ENCODE measurements at regions not wholly inside any gene's neighbourhood (a gene's known extent, or its start where the extent isn't known, plus 50 kb on each side); places are given as distances from the start of the nearest gene placed in this dataset.
"Not testable (repeated sequence)": the region's sequence is repeated elsewhere in the genome, so short reads cannot be mapped to it uniquely, and the experiment has no call there.

DNA sequence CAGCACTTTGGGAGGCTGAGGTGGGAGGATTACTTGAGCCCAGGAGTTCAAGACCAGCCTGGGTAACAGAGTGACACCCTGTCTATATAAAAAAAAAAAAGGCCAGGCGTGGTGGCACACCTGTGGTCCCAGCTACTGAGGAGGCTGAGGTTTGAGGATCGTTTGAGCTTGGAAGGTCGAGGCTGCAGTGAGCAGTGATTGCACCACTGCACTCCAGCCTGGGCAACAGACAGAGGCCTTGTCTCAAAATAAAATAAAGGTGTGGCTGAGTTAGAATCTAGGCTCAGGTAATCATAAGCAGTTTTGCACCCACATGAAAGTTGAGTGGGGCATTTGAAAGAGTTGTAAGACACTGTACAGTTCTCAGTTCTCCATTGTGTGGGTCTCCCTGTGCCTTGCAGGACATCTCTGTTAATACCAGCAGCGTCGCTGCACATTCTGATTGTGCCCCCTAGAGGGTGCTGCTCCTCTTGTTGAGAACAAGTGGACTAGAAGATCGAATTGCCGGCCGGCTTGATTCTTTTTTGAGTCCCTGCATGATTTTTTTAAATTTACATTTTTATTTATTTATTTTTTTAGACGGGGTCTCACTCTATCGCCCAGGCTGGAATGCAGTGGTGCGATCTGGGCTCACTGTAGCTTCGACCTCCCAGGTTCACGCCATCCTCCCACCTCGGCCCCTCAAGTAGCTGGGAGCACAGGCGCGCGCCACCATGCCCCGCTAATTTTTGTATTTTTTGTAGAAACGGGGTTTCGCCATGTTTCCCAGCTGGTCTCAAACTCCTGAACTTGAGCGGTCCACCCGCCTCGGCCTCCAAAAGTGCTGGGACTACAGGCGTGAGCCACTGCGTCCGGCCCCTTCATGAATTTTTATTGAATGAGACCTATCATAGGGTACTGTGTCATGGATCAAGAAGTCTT is 73.6 kb upstream of the RBMX start:
- Histone ChIP-seq H3K27me3 (no peaks in the 10 kb centered on the region), H3K27ac (no peak overlapping the region), H3K36me3 (no peaks in the 10 kb centered on the region), H3K4me3 (no peak overlapping the region), H3K9me3 (no peaks in the 10 kb centered on the region), H3K4me1 (no peaks in the 10 kb centered on the region)
- TF ChIP-seq, protein P1, sequence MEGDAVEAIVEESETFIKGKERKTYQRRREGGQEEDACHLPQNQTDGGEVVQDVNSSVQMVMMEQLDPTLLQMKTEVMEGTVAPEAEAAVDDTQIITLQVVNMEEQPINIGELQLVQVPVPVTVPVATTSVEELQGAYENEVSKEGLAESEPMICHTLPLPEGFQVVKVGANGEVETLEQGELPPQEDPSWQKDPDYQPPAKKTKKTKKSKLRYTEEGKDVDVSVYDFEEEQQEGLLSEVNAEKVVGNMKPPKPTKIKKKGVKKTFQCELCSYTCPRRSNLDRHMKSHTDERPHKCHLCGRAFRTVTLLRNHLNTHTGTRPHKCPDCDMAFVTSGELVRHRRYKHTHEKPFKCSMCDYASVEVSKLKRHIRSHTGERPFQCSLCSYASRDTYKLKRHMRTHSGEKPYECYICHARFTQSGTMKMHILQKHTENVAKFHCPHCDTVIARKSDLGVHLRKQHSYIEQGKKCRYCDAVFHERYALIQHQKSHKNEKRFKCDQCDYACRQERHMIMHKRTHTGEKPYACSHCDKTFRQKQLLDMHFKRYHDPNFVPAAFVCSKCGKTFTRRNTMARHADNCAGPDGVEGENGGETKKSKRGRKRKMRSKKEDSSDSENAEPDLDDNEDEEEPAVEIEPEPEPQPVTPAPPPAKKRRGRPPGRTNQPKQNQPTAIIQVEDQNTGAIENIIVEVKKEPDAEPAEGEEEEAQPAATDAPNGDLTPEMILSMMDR (IDR thresholded peaks at IDR 0.05): peak in 1 of 2 experiments; percentile 42
- intact Hi-C loops (cut with DNase I; ENCODE audit: low total_unique reads): no loop called here
- DNase-seq: peak; percentile 65 to 68

DNA sequence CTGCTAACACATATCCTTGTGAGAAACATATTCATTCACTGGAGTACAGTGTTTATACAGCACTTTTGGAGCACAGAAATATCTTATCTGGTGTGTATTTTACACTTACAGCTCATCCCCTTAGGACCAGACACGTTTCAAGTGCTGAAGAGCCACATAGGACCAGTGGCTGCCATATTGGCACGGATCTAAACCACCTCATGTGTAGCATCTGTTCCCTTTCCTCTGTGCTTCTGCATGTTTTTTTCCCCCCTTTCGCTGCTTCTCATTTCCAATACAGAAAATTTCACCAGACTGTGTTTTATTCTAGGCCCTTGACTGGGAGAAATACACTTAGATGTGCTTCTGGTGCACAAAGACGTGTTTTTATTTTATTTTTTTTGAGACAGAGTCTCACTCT is 69.7 kb upstream of the RBMX start:
- no peaks in the 10 kb centered on the region for H3K36me3 ChIP-seq
- H3K4me1 ChIP-seq: no peaks in the 10 kb centered on the region
- DNase-seq: no peak
- intact Hi-C loops (cut with DNase I; ENCODE audit: low total_unique reads): no loop called here
- no peaks in the 10 kb centered on the region for H3K9me3 ChIP-seq
- TF ChIP-seq, protein P1 (IDR thresholded peaks at IDR 0.05): no peak
- H3K27ac ChIP-seq: no peak overlapping the region
- no peaks in the 10 kb centered on the region for H3K27me3 ChIP-seq
- H3K4me3 ChIP-seq: no peak overlapping the region

DNA sequence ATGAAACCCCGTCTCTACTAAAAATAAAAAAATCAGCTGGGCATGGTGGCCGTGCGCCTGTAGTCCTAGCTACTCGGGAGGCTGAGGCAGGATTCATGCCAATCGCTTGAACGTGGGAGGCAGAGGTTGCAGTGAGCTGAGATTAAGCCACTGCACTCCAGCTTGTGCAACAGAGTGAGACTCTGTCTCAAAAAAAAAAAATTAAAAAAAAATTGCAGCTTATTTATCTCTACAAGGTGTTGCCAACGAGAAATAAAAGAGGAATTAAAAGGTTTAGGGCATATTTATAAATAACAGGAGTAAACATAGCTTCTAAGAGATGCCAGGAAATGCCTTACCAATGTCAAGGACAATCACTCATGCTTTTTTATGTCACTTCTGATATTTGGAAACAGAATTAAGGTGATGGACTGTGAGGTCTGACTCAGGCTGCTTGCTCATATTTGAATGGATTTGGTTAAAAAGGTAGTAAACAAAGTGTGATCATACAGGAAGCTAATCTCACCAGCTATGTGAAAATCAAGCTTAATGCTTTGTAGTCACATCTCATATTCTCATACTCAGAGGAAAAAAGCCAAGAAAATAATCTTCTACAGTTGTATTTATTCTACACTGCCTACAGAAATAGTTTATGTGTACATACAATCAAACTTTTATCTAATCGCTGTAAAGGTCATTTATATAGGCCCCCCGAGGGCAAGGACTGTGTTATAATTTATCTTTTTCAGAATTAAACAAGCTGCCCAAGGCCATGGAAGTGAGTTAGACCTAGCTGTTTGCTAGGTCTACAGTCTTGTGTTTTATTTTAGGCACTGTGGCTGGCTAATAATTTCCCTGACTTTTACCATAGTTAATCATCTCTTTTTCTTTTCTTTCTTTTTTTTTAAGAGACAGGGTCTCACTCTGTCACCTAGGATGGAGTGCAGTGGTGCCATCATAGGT is 61.1 kb upstream of the RBMX start:
- no peaks in the 10 kb centered on the region for H3K36me3 ChIP-seq
- intact Hi-C loops (cut with DNase I; ENCODE audit: low total_unique reads): no loop called here
- no peak overlapping the region for H3K27ac ChIP-seq
- H3K9me3 ChIP-seq: no peaks in the 10 kb centered on the region
- TF ChIP-seq, protein P1 (IDR thresholded peaks at IDR 0.05): no peak
- no peak for DNase-seq
- no peaks in the 10 kb centered on the region for H3K27me3 ChIP-seq
- no peak overlapping the region for H3K4me3 ChIP-seq
- no peaks in the 10 kb centered on the region for H3K4me1 ChIP-seq

DNA sequence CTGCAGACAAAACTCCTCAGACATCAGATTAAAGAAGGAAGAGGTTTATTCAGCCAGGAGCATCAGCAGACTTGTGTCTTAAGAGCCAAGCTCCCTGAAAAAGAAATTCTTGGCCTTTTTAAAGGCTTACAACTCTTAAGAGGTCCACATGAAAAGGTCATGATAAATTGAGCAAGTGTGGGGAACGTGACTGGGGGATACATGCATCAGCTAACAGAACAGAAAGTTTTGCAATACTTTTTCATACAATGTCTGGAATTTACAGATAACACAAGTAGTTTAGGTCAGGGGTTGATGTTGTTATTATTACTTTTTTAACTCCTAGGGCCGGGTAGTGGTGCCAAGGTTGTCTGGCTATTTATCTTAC is 55.6 kb upstream of the RBMX start:
- no peak for DNase-seq
- Histone ChIP-seq H3K4me3 (no peak overlapping the region), H3K27me3 (no peaks in the 10 kb centered on the region), H3K9me3 (no peaks in the 10 kb centered on the region), H3K36me3 (no peaks in the 10 kb centered on the region), H3K4me1 (no peaks in the 10 kb centered on the region), H3K27ac (no peak overlapping the region)
- TF ChIP-seq, protein P1 (IDR thresholded peaks at IDR 0.05): no peak
- intact Hi-C loops (cut with DNase I; ENCODE audit: low total_unique reads): no loop called here

DNA sequence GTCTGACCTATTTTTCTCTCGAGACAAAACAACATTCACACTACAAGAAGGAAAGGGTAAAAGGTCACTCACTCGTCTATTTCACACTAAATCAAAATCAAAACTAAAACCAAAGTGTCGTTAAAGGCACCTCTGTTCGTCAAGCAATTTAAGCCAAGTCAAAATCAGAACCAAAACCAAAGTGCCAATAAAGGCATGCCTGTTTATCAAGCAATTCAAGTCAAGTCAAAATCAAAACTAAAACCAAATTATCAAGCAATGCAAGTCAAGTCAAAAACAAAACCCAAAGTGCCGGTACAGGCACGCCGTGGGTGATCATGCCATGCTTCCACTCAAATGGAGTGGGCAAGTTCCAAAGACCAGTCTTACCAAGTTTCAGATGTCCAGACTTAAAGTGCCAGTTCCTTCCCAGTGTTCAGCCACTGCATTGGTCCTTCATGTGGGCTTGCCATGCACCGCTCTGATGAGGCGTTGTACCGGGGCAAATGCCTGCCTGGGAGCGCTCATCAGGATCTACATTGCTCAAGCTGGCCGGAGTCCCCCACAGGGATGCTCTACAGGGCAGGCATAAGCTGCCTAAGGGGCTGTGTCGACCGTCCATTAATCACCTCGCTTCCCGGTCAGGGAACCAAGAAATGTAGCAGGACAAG is 55.1 kb upstream of the RBMX start:
- H3K9me3 ChIP-seq; H3K36me3 ChIP-seq; intact Hi-C loops (cut with DNase I; ENCODE audit: low total_unique reads); H3K4me1 ChIP-seq; H3K27ac ChIP-seq; H3K27me3 ChIP-seq; H3K4me3 ChIP-seq; DNase-seq: not testable (repeated sequence)

DNA sequence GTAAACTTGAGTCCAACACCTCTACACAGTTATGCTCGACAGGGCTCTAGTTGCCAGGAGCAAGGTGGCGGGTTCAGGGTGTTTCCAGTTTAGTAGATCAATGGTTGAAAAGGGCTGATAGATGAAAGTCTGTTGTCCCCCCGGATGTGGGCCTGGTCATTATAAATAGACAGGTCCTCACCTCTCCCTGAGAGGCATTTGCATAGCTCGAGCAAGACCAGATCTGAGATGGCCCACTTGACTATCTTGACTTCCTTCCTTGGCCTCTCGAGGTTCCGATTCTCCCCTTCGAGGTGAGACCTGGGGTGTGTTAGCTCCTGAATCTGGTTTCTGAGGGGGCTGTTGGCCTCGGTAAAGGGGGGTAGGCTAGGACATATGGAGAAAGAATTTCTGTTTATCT is 54.1 kb upstream of the RBMX start:
- intact Hi-C loops (cut with DNase I; ENCODE audit: low total_unique reads); H3K4me3 ChIP-seq; H3K36me3 ChIP-seq; H3K4me1 ChIP-seq; H3K9me3 ChIP-seq; H3K27me3 ChIP-seq; H3K27ac ChIP-seq; DNase-seq: not testable (repeated sequence)
